Peyer's patch (tissue), 4 donors: ENCODE measurements at regions not wholly inside any gene's neighbourhood (a gene's known extent, or its start where the extent isn't known, plus 50 kb on each side); places are given as distances from the start of the nearest gene placed in this dataset.

Experiments
- POLR2A ChIP-seq, 2 donors: fragments of 450-650 bp; IDR thresholded peaks; one replicate each; pipeline ENCODE4 v1.5.1; 2017; ENCODE audit warnings: antibody characterized with exemption in 2 of 2, mild to moderate bottlenecking in 2 of 2, moderate library complexity in 2 of 2
- TF ChIP-seq, protein P1 (sequence below), 6 experiments: fragments of 450-650 bp in 4 of 6; fragments of 200-600 bp in 2 of 6; sonication (generic) in 1 of 6; IDR thresholded peaks; one replicate each; pipeline ENCODE4 v1.5.1; 2017 to 2019; ENCODE audit warnings: antibody characterized with exemption in 6 of 6, mild to moderate bottlenecking in 3 of 6, moderate library complexity in 1 of 6

DNA sequence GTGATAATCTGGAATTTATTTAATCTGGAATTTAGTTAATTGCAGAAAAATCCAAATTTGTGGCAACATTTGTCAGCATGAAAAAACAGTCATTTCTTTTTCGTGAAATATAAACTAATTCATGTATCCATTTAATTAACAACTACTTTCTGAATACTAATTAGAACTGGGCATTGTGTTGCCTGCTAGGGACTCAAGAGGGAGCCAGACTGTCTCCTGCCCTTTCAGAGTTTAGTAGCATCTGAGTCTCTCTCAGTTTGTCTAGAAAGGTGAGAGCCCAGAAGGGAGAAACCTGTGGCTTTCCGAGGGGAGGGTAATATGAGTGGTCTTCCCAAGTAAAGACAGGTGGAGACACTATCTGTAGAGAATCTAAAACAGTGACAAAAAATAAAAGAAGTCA lies 210.9 kb upstream of the HDDC2 start:
- TF ChIP-seq, protein P1, sequence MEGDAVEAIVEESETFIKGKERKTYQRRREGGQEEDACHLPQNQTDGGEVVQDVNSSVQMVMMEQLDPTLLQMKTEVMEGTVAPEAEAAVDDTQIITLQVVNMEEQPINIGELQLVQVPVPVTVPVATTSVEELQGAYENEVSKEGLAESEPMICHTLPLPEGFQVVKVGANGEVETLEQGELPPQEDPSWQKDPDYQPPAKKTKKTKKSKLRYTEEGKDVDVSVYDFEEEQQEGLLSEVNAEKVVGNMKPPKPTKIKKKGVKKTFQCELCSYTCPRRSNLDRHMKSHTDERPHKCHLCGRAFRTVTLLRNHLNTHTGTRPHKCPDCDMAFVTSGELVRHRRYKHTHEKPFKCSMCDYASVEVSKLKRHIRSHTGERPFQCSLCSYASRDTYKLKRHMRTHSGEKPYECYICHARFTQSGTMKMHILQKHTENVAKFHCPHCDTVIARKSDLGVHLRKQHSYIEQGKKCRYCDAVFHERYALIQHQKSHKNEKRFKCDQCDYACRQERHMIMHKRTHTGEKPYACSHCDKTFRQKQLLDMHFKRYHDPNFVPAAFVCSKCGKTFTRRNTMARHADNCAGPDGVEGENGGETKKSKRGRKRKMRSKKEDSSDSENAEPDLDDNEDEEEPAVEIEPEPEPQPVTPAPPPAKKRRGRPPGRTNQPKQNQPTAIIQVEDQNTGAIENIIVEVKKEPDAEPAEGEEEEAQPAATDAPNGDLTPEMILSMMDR (IDR thresholded peaks at IDR 0.05): peak in 1 of 6 experiments; percentile 10
- no peak for TF ChIP-seq POLR2A (IDR thresholded peaks at IDR 0.05)
